ENCODE measurements at regions not wholly inside any gene's neighbourhood (a gene's known extent, or its start where the extent isn't known, plus 50 kb on each side); places are given as distances from the start of the nearest gene placed in this dataset.

- Histone ChIP-seq H3K27me3 (ENCODE audit: low read depth, low read length) (no peaks in the 10 kb centered on the region), H3K4me1 (ENCODE audit: low read length) (no peaks in the 10 kb centered on the region), H3K27ac (ENCODE audit: low read length) (no peak overlapping the region), H3K4me2 (ENCODE audit: low read length) (no peak overlapping the region), H3K36me3 (replicated peaks; ENCODE audit: low read depth, low read length) (no peaks in the 10 kb centered on the region), H3K79me2 (ENCODE audit: low read length) (no peaks in the 10 kb centered on the region), H3K9ac (ENCODE audit: low read length) (no peak overlapping the region), H4K20me1 (ENCODE audit: insufficient read depth, low read length) (no peaks in the 10 kb centered on the region), H3K4me3 (ENCODE audit: low read length) (no peak overlapping the region), H2AFZ (ENCODE audit: low read depth, low read length) (no peak overlapping the region), H3K9me3 (ENCODE audit: insufficient read depth, low read length) (no peaks in the 10 kb centered on the region)
- TF ChIP-seq, protein P1, sequence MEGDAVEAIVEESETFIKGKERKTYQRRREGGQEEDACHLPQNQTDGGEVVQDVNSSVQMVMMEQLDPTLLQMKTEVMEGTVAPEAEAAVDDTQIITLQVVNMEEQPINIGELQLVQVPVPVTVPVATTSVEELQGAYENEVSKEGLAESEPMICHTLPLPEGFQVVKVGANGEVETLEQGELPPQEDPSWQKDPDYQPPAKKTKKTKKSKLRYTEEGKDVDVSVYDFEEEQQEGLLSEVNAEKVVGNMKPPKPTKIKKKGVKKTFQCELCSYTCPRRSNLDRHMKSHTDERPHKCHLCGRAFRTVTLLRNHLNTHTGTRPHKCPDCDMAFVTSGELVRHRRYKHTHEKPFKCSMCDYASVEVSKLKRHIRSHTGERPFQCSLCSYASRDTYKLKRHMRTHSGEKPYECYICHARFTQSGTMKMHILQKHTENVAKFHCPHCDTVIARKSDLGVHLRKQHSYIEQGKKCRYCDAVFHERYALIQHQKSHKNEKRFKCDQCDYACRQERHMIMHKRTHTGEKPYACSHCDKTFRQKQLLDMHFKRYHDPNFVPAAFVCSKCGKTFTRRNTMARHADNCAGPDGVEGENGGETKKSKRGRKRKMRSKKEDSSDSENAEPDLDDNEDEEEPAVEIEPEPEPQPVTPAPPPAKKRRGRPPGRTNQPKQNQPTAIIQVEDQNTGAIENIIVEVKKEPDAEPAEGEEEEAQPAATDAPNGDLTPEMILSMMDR (IDR thresholded peaks at IDR 0.05; ENCODE audit: low read depth, low read length), result no peak
- no peak for TF ChIP-seq EZH2phosphoT487 (IDR thresholded peaks at IDR 0.05; ENCODE audit: low read depth)
Observed at GRCh38 chr6:116982401-116982800, 105.4 kb downstream of the RFX6 start.

- Histone ChIP-seq H3K36me3 (replicated peaks; ENCODE audit: low read depth, low read length) (no peaks in the 10 kb centered on the region), H3K79me2 (ENCODE audit: low read length) (no peaks in the 10 kb centered on the region), H3K4me2 (ENCODE audit: low read length) (no peak overlapping the region), H4K20me1 (ENCODE audit: insufficient read depth, low read length) (no peaks in the 10 kb centered on the region), H3K27ac (ENCODE audit: low read length) (no peak overlapping the region), H2AFZ (ENCODE audit: low read depth, low read length) (no peak overlapping the region), H3K4me3 (ENCODE audit: low read length) (no peak overlapping the region), H3K27me3 (ENCODE audit: low read depth, low read length) (no peaks in the 10 kb centered on the region), H3K9ac (ENCODE audit: low read length) (no peak overlapping the region), H3K4me1 (ENCODE audit: low read length) (no peaks in the 10 kb centered on the region), H3K9me3 (ENCODE audit: insufficient read depth, low read length) (no peaks in the 10 kb centered on the region)
- TF ChIP-seq, protein P1 (IDR thresholded peaks at IDR 0.05; ENCODE audit: low read depth, low read length), result no peak
- no peak for TF ChIP-seq EZH2phosphoT487 (IDR thresholded peaks at IDR 0.05; ENCODE audit: low read depth)
Observed at GRCh38 chr6:116983375-116983774, 106.3 kb downstream of the RFX6 start.

GRCh38 chr6:116986819-116987218 is 109.8 kb downstream of the RFX6 start:
- H3K4me2 ChIP-seq (ENCODE audit: low read length), result no peak overlapping the region
- no peaks in the 10 kb centered on the region for H3K79me2 ChIP-seq (ENCODE audit: low read length)
- no peaks in the 10 kb centered on the region for H3K36me3 ChIP-seq (replicated peaks; ENCODE audit: low read depth, low read length)
- no peak overlapping the region for H3K9ac ChIP-seq (ENCODE audit: low read length)
- H3K27me3 ChIP-seq (ENCODE audit: low read depth, low read length), result no peaks in the 10 kb centered on the region
- H3K27ac ChIP-seq (ENCODE audit: low read length), result no peak overlapping the region
- no peak overlapping the region for H2AFZ ChIP-seq (ENCODE audit: low read depth, low read length)
- H3K4me3 ChIP-seq (ENCODE audit: low read length), result no peak overlapping the region
- no peaks in the 10 kb centered on the region for H3K9me3 ChIP-seq (ENCODE audit: insufficient read depth, low read length)
- TF ChIP-seq EZH2phosphoT487 (IDR thresholded peaks at IDR 0.05; ENCODE audit: low read depth), result no peak
- TF ChIP-seq, protein P1 (IDR thresholded peaks at IDR 0.05; ENCODE audit: low read depth, low read length), result no peak
- no peaks in the 10 kb centered on the region for H4K20me1 ChIP-seq (ENCODE audit: insufficient read depth, low read length)
- H3K4me1 ChIP-seq (ENCODE audit: low read length), result no peaks in the 10 kb centered on the region

DNA sequence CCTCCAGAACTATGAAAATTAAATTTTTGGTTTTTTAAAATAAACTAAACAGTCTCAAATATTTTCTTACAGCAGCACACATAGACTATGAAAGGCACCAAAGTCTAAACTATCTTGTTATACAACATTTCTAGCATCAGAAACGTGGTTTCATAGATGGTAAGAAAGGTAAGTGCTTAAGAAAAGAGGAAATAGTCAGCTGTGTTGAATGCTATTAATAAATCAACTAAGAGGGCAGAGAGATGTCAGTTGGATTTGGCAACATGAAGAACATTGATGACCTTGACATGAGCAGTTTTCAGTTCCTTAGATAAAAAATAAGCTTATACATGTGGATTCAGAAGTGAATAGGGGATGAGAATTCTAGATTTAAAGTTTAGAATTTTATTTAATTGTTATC is 113.6 kb downstream of the RFX6 start:
- no peaks in the 10 kb centered on the region for H3K27me3 ChIP-seq (ENCODE audit: low read depth, low read length)
- H4K20me1 ChIP-seq (ENCODE audit: insufficient read depth, low read length), result no peaks in the 10 kb centered on the region
- H3K4me1 ChIP-seq (ENCODE audit: low read length), result no peaks in the 10 kb centered on the region
- no peaks in the 10 kb centered on the region for H3K79me2 ChIP-seq (ENCODE audit: low read length)
- no peak overlapping the region for H3K4me3 ChIP-seq (ENCODE audit: low read length)
- TF ChIP-seq EZH2phosphoT487 (IDR thresholded peaks at IDR 0.05; ENCODE audit: low read depth), result no peak
- TF ChIP-seq, protein P1 (IDR thresholded peaks at IDR 0.05; ENCODE audit: low read depth, low read length), result no peak
- H3K36me3 ChIP-seq (replicated peaks; ENCODE audit: low read depth, low read length), result no peaks in the 10 kb centered on the region
- H3K27ac ChIP-seq (ENCODE audit: low read length), result no peak overlapping the region
- no peaks in the 10 kb centered on the region for H3K9me3 ChIP-seq (ENCODE audit: insufficient read depth, low read length)
- H3K9ac ChIP-seq (ENCODE audit: low read length), result no peak overlapping the region
- no peak overlapping the region for H3K4me2 ChIP-seq (ENCODE audit: low read length)
- no peak overlapping the region for H2AFZ ChIP-seq (ENCODE audit: low read depth, low read length)
